GM19455 (cell line): ENCODE measurements at regions not wholly inside any gene's neighbourhood (a gene's known extent, or its start where the extent isn't known, plus 50 kb on each side); places are given as distances from the start of the nearest gene placed in this dataset.

Experiments
- ATAC-seq: cut with Tn5 transposase; IDR thresholded peaks from one replicate; pipeline ENCODE4 v1.9.1; 2021; ENCODE audit not compliant: unreplicated experiment

GRCh38 chr5:56520986-56521730 is 288.0 kb upstream of the ANKRD55 start:
- no peak for ATAC-seq

DNA sequence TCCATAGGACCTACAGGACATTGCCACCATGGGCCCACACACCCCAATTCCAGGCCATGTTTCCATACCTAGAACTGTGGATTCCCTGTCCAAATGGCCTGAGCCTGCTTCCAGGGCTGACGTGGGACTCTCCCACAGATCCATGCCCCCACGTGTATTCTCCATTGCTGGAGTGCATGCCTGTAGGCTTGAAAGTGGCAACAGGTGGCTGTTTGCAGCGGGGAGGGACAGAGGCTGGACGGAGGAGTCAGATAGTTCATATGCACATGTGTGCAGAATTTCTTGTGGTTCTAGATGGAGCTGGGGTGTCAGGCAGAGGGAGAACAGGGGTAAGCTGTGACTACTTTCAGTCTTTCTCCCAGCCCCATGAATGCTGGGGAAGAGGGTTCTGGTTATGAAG is 285.7 kb upstream of the ANKRD55 start:
- no peak for ATAC-seq

DNA sequence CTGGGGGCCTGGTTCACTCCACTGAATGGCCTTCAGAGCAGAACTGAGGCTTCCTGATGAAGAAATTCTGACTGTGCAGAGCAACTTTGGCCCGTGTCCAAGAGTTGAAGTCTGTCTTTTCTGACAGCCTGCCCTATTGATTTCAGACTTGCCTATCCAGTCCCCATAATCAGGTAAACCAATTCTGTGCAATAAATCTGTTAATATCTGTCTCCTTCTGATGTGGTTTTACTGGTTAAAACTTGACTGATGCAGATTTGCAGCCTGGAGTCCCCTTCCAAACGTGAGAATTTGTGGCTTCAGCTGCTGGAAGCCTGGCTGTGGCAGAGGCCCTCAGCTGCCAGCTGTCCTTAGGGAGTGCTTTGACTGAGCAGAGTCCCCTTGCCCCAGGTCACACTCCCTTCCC is 283.9 kb upstream of the ANKRD55 start:
- ATAC-seq, result no peak

DNA sequence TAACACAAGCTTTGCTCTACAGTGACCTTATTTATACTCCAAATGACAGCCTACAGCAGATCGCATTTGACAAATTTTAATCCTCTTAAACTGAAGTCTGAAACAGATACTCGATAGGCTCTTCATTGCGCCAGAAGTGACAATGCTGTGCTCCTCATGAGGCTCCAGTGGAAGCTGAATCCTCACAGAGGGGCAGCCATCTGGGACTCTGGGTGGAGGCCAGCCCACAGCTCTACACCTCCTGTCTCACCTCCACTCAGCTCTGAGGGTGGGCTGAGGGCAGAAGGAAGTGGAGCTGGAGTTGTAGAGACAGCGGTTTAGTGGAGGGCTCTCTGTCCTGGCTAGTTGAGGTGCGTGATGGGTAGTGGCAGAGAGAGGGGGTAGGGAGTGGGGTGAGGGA is 283.3 kb upstream of the ANKRD55 start:
- ATAC-seq, result no peak

- no peak for ATAC-seq
These were observed 282.9 kb upstream of the ANKRD55 start for GRCh38 chr5:56516035-56516434.

- no peak for ATAC-seq
These were observed 281.9 kb upstream of the ANKRD55 start for GRCh38 chr5:56515011-56515410.

- ATAC-seq, result no peak
These were observed 281.1 kb upstream of the ANKRD55 start for GRCh38 chr5:56514245-56514644.

GRCh38 chr5:56513141-56513540 is 280.0 kb upstream of the ANKRD55 start:
- ATAC-seq, result no peak

GRCh38 chr5:56512313-56512996 is 279.3 kb upstream of the ANKRD55 start:
- no peak for ATAC-seq

DNA sequence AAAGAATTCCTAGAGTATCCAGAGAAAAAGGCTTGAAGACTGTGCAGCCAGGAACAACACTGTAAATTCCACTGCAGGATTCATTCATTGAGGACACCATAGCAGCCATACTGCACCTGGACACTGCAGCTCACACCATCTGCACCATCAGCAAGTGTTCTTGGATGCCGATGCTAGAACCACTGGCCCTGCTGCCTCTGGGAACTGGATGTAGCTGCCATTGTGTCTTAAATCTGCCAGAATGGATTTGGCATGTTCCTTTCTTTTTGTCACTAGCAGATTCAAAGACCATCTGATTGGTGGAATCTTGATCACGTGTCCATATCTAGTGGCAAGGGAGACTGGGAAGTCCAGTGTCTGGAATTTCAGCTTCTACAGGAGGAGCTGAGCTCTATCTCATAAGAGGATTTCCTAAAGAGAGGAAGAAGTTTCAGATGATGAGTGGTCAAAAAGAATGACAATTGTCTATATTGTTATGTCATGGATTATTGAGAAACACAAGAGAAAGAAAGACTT is 278.3 kb upstream of the ANKRD55 start:
- ATAC-seq, result no peak

GRCh38 chr5:56508249-56508648 is 275.1 kb upstream of the ANKRD55 start:
- no peak for ATAC-seq

- ATAC-seq, result no peak
These were observed 274.3 kb upstream of the ANKRD55 start for GRCh38 chr5:56507351-56507930.

- no peak for ATAC-seq
These were observed 273.3 kb upstream of the ANKRD55 start for GRCh38 chr5:56506211-56506965.

DNA sequence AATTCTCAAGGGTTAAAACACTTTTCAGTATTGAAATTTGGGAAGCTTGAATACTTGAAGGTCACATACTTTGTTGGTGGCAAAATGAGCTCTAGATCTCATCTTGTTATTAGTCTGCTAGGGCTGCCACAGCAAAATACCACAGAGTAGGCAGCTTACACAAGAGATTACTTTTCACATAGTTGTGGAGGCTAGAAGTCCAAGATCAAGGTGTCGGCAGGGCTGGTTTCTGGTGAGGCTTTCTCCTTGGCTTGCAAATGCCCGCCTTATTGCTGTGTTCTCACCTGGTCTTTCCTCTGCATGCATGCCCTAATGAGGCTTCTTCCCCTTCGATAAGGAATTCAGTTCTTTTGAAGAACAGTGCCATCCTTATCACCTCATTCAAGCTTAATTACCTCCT is 270.8 kb upstream of the ANKRD55 start:
- ATAC-seq, result no peak

DNA sequence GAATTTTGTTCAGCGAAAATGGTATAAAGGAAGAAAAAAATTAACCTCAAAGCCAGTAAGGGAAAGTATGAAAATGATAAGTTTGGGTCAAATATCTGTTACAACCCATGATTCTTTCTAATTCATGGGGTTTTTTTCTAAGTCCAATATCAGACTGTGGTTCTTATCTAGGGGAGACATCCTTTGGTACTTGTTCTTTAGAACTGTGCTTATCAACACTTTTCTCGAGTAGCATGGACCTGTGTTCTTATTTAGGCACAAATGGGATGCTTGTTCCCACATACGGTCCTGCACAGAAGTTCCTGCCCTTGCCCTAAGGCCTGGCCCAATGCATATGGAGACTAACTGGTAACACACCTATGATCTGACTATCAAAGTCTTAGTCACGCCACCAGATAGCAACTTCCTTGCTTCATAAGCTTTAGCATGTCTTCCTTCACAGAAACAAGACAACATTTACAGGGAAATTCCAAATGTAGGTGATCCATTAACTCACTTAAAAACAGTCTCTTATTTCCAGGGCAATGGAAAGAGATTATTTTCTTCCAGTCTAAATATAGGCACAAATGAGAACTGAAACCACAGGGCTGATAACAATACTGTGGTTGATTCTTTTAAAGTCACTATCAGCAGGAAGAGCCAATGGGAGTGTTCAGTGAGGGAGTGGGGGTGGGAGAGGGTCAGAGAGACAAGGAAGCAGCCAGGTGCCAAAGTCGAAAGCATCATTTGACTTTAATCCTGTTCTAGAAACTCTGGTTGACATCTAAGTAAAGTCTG is 268.8 kb upstream of the ANKRD55 start:
- ATAC-seq, result no peak

GRCh38 chr5:56499901-56500300 is 266.8 kb upstream of the ANKRD55 start:
- no peak for ATAC-seq

- ATAC-seq, result no peak
These were observed 266.4 kb upstream of the ANKRD55 start for GRCh38 chr5:56499491-56499890.

- ATAC-seq, result no peak
These were observed 265.7 kb upstream of the ANKRD55 start for GRCh38 chr5:56498759-56499395.

DNA sequence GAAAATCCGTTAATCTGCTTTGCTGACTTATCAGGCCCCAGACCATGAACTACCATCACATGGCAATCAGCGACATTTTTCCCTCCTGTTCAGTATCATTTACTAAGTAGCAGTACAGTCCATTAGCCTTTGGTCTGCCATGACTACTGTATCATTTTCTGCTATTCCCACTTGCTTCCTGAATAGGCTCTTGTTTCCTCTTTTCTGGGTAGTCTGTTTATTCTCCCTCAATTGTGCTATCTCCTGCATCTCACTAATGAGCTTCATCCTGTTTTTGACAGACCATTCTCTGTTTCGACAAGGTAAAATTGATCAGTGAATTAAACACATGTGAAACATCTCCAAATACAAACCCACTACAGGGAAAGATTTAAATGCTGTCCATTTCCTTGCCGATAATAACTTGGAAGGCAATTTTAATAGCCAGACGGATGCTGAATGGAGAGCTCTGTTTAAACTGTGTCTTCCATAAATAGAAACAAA is 263.5 kb upstream of the ANKRD55 start:
- ATAC-seq, result no peak

DNA sequence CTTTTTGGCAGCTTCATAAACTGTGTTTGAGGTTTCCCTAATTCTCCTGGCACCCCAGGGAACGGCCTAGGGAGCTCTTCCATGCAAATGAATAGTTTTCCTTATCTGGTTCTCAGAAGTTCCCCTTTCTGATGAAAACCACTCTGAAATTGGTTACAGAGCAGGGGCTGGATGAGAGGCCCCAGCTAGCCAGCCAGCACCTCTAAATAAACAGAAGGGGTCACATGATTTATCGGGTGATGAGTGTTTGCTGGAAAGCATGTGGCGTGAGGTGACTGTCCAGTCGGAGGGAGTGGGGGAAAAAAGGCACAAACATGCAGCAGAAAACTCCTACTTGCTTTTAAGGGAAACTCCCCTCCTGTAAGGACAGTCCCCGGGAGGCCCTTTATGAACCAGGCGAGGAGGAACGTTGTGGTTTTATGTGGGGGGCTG is 261.2 kb upstream of the ANKRD55 start:
- ATAC-seq, result no peak
